Spinal cord (tissue), 9 donors: ENCODE measurements at regions not wholly inside any gene's neighbourhood (a gene's known extent, or its start where the extent isn't known, plus 50 kb on each side); places are given as distances from the start of the nearest gene placed in this dataset.

Experiments used
- DNase-seq, 6 donors: peaks; one replicate each; pipeline versions ENCODE4 v3.0.0 to v3.0.0-alpha.2; 2013 to 2015; ENCODE audit warnings: low spot score in 6 of 6, low read depth in 4 of 6
- H3K27ac ChIP-seq: one replicate; pipeline ENCODE4 v1.5.1; 2013; ENCODE audit warnings: low read depth, low read length, control low read depth
- H3K27me3 ChIP-seq: one replicate; pipeline ENCODE4 v1.6.1; 2013; ENCODE audit warnings: low read length; ENCODE audit not compliant: control insufficient read depth, insufficient read depth
- H3K36me3 ChIP-seq: one replicate; pipeline ENCODE4 v1.6.1; 2013; ENCODE audit warnings: low read length; ENCODE audit not compliant: control insufficient read depth, insufficient read depth
- H3K4me1 ChIP-seq: one replicate; pipeline ENCODE4 v1.6.1; 2013; ENCODE audit warnings: low read length; ENCODE audit not compliant: control insufficient read depth, insufficient read depth
- H3K4me3 ChIP-seq: one replicate; pipeline ENCODE4 v1.5.1; 2013; ENCODE audit warnings: low read depth, low read length, control low read depth
- H3K9me3 ChIP-seq: one replicate; pipeline ENCODE4 v1.6.1; 2013; ENCODE audit warnings: low read length; ENCODE audit not compliant: control insufficient read depth, insufficient read depth
- WGBS: methylation state at CpG from one replicate; pipeline ENCODE4 v1.1.5; 2013; ENCODE audit warnings: missing lambda C conversion rate; ENCODE audit not compliant: insufficient coverage; 5-methylcytosine and 5-hydroxymethylcytosine counted together
- donor health status: healthy.

DNA sequence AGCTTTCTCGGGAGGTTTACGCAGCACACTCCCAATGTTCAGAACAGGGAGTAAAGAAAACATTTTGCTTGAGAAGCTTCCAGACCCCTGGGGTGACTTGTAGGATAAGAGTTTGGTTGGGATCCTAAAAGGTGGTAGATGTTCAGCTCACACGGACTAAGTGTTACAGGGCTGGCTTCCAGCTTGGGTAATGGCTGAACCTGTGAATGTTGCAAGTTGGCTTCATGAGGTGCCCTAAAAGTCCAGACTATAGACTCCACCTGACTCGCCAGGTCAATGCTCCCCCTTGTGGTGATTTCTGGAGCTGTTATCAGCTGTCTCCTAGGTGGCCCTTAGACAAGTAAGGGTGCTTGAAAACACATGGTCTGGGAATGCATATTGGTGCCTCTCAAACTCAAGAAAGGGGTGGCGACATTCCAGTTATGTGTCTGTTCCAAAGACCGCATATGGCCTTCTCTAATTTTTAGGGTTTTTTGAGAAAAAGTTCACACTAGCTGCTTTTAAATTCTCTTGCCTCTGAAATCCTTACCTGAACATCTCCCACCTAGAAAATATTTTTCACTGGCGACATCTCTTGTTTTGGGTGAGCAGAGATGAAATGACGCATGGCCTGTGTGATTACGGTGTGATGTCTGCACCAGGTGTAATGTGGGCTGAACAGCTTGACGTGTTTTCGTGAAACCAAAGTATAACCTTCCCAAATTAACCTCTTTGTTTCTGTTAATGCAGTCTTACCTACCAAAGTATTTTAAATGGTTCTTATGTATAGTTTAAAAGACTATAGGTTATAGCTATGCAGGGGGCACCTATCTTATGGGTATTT lies 175.7 kb upstream of the KBTBD8 start:
- WGBS: 70% methylated on average over 4 of the region's 11 CpGs
- H3K27ac ChIP-seq: peak overlapping the region; percentile 43
- no peaks in the 10 kb centered on the region for H3K9me3 ChIP-seq
- no peak overlapping the region for H3K4me3 ChIP-seq
- no peaks in the 10 kb centered on the region for H3K27me3 ChIP-seq
- DNase-seq: peak in 2 of 6 donors; percentile 55 to 75
- H3K36me3 ChIP-seq: no peaks in the 10 kb centered on the region
- H3K4me1 ChIP-seq: peaks cover 13% of the 10 kb centered on the region

DNA sequence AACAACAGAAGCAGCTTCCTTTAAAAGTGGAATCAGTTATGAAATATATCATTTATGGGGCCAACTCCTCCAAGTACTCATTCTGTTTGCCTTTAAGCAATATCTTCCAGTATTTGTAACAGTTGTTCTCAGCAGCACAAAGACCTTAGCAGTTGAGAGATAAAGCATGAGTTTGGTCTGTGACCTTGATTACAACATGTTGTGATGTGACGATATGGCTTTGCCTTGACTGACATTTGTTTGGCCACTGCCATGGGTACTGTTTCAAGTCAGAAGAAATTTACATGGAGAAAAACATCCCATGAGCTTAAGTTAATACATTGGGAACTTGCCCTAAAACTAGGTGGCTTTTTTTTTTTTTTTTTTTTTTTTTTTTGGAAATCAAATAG lies 175.1 kb upstream of the KBTBD8 start:
- no peak for DNase-seq
- Histone ChIP-seq H3K4me3 (no peak overlapping the region), H3K27ac (no peak overlapping the region), H3K27me3 (no peaks in the 10 kb centered on the region), H3K9me3 (no peaks in the 10 kb centered on the region), H3K4me1 (peaks cover 11% of the 10 kb centered on the region), H3K36me3 (no peaks in the 10 kb centered on the region)
- 71% methylated on average over 1 of the region's 1 CpG for WGBS

DNA sequence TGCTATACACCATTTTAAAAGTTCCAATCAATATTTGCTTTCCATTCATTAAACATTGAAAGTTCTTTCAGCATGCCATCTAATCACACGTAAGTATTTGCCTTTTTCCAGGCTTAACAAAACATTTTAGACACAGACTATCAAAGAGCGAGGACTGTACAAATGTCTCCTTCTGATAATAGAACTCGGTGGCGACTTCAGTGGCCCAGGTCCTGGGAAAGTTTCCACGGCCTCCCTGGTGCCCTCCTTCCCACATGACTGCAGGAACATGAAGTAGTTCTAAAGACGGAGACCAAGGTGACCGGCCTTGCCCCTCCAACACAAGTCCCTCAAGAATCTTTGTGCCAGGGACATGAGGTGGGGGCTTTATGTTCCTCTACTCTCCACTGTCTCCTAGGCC lies 174.6 kb upstream of the KBTBD8 start:
- WGBS: 88% methylated on average over 3 of the region's 7 CpGs
- Histone ChIP-seq H3K4me3 (no peak overlapping the region), H3K4me1 (peaks cover 9% of the 10 kb centered on the region), H3K36me3 (no peaks in the 10 kb centered on the region), H3K9me3 (no peaks in the 10 kb centered on the region), H3K27me3 (no peaks in the 10 kb centered on the region), H3K27ac (no peak overlapping the region)
- DNase-seq: no peak

DNA sequence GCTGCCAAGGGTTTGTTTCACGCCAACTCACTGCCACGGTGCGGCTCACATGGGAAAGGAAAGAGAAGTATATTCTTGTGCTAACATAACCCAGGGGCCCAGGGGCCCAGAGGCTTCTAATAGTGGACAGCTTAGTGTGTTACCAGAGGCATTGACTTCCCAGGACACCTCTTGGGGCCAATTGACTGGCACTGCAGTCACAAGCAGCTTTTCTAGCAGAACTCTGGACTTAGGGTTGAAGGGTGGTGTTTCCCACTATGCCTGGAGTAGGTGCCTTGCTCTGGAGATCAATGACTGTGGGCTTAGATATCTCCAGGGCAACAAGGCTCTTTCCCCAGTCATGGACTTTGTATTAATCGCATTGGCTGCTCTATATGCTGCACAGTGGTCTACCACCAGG lies 172.7 kb upstream of the KBTBD8 start:
- WGBS: 60% methylated on average over 3 of the region's 4 CpGs

DNA sequence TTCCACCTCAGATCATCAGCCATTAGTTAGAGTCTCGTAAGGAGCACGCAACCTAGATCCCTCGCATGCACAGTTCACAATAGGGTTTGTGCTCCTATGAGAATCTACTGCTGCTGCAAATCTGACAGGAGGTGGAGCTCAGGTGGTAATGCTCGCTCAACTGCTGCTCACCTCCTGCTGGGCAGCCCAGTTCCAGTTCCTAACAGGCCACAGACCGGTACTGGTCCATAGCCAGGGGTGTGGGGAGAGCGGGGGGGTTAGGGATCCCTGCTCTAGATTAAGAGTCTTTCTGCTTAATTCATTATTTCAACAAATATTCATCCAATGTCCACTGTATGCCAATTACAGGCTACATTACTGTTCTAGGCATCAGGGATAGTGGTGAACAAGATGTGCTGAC lies 170.4 kb upstream of the KBTBD8 start:
- Histone ChIP-seq H3K36me3 (no peaks in the 10 kb centered on the region), H3K4me3 (no peak overlapping the region), H3K9me3 (peaks cover 2% of the 10 kb centered on the region), H3K4me1 (peaks cover 5% of the 10 kb centered on the region), H3K27me3 (no peaks in the 10 kb centered on the region), H3K27ac (no peak overlapping the region)
- DNase-seq: no peak
- 95% methylated on average over 4 of the region's 6 CpGs for WGBS

More for the DNA sequence above, 172.7 kb upstream of the KBTBD8 start:
- peaks cover 9% of the 10 kb centered on the region for H3K4me1 ChIP-seq
- no peak overlapping the region for H3K4me3 ChIP-seq
- H3K27me3 ChIP-seq: no peaks in the 10 kb centered on the region
- H3K27ac ChIP-seq: no peak overlapping the region
- H3K36me3 ChIP-seq: no peaks in the 10 kb centered on the region
- H3K9me3 ChIP-seq: no peaks in the 10 kb centered on the region
- peak in 1 of 6 donors; percentile 11 for DNase-seq

DNA sequence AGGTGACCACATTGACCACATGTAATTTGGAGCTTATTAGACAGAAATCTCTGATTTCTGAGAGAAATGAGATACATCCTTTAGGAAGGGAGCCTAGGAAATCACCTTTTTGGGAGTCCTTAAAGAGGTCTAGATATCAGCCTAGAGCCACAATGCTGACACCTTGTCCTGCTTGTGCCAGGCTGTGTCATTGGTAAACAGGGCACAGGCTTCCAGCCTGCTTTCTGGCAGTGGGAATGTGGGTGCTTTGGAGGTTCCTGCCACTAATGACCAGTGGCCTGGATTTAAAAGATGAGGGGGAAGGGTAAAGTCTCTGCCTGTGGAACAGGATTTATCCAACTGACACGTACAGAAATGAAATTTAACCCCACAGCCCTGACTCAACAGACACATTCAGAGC lies 169.8 kb upstream of the KBTBD8 start:
- no CpG with 5 or more reads among the region's 1 CpG for WGBS
- no peaks in the 10 kb centered on the region for H3K36me3 ChIP-seq
- H3K27me3 ChIP-seq: no peaks in the 10 kb centered on the region
- no peak overlapping the region for H3K4me3 ChIP-seq
- peaks cover 5% of the 10 kb centered on the region for H3K4me1 ChIP-seq
- H3K27ac ChIP-seq: no peak overlapping the region
- peaks cover 2% of the 10 kb centered on the region for H3K9me3 ChIP-seq
- no peak for DNase-seq

DNA sequence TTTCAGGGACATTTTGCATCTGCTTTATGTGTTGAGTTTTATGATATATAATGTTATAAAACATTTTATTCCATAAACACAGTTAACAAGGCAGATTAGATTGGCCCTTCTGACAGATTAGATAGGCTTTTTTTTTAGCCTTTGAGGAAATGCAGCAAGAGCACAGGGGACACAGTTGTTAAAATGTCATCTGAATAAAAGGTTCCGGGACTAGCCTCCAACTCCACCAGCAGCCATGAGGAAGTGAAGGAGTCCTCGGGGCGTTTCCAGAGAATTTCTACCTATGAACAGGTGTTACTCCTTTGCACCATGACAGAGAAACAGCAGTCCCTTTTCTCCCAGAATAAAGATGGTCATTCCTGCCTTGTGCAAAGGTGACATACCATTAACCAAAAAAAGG lies 167.8 kb upstream of the KBTBD8 start:
- Histone ChIP-seq H3K4me3 (no peak overlapping the region), H3K27me3 (no peaks in the 10 kb centered on the region), H3K9me3 (peaks cover 2% of the 10 kb centered on the region), H3K4me1 (peaks cover under 1% of the 10 kb centered on the region), H3K27ac (no peak overlapping the region), H3K36me3 (no peaks in the 10 kb centered on the region)
- WGBS: 63% methylated on average over 3 of the region's 3 CpGs
- DNase-seq: no peak

DNA sequence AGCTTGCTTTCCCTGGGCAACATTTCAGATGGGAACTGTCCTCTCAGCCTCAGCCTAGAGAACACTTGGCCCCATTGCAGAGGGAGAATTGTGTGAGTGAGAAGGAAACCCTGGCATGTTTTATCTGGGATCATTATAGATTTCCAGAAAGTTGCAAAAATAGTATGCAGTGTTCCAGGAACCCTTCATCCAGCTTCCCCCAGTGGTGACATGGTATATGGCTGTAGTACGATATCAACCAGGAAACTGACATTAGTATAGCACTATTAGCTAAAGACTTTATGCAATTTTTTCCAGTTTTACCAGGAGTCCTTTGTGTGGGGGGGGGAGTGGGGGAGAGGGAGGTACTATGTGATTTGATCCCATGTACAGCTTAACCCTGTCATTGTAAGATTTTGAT lies 166.2 kb upstream of the KBTBD8 start:
- Histone ChIP-seq H3K36me3 (no peaks in the 10 kb centered on the region), H3K9me3 (peaks cover 2% of the 10 kb centered on the region), H3K27ac (no peak overlapping the region), H3K27me3 (no peaks in the 10 kb centered on the region), H3K4me3 (no peak overlapping the region), H3K4me1 (no peaks in the 10 kb centered on the region)
- no peak for DNase-seq
- no CpG with 5 or more reads among the region's 1 CpG for WGBS

DNA sequence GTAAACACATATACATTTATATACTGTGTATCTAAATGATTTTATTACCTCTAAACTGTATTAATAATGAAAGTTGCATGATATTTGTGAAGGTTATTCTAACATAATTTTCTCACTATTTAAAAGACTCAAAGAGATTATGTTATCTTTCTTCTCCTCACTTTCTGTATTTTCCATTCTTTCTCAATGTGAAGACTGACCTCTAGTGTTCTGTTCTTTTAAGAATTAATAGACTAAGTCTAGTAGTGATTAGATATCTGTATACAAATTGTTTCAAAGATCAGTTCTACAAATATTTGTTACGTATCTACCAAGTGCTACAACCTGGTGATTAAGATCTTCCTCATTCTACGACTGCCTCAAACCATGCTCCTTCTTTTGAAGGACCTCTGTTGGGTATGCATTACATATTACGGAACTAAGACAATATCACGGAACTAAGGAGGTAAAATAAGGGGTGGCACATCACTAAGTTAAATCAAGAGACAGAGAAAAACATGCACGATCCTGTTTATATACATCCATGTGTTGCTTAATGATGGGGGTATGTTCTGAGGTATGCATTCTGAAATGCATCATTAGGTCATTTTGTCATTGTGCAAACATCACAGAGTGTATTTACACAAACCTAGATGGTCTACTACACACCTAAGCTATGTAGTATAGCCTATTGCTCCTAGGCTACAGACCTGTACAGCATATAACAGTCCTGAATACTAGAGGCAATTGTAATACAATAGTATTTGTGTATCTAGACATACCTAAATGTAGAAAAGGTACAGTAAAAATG lies 161.5 kb upstream of the KBTBD8 start:
- Histone ChIP-seq H3K36me3 (no peaks in the 10 kb centered on the region), H3K27me3 (no peaks in the 10 kb centered on the region), H3K27ac (no peak overlapping the region), H3K4me1 (no peaks in the 10 kb centered on the region), H3K9me3 (peaks cover 2% of the 10 kb centered on the region), H3K4me3 (no peak overlapping the region)
- WGBS: no CpG with 5 or more reads among the region's 5 CpGs
- DNase-seq: peak in 2 of 6 donors; percentile 46 to 75

DNA sequence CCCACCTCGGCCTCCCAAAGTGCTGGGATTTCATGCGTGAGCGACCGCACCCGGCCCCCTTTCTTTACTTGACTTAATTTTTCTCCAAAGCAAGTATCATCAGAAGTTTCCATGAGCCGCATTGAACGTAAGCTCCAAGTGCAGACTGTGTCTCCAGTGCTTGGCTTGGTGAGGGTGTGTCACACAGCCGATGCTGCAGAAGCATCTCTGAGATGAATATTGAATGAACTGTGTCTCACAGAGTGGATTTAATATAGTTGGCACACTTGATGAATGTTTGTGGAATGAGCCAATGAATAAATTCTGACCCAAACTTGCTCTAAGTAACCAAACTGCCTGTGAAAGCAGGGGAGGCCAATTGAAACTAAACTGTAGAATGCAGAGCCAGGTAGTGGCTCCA lies 159.4 kb upstream of the KBTBD8 start:
- no peaks in the 10 kb centered on the region for H3K27me3 ChIP-seq
- no peak overlapping the region for H3K27ac ChIP-seq
- H3K9me3 ChIP-seq: no peaks in the 10 kb centered on the region
- no peak for DNase-seq
- no peaks in the 10 kb centered on the region for H3K4me1 ChIP-seq
- no peak overlapping the region for H3K4me3 ChIP-seq
- 98% methylated on average over 5 of the region's 8 CpGs for WGBS
- no peaks in the 10 kb centered on the region for H3K36me3 ChIP-seq
